Lower leg skin (tissue), 3 donors: ENCODE measurements at regions not wholly inside any gene's neighbourhood (a gene's known extent, or its start where the extent isn't known, plus 50 kb on each side); places are given as distances from the start of the nearest gene placed in this dataset.

ENCODE experiments used
- POLR2A ChIP-seq, 2 donors: fragments of 450-650 bp; IDR thresholded peaks; one replicate each; pipeline ENCODE4 v1.6.1; 2016 to 2017; ENCODE audit warnings: antibody characterized with exemption in 2 of 2, mild to moderate bottlenecking in 1 of 2, moderate library complexity in 1 of 2
- TF ChIP-seq, protein P1 (sequence below), 3 donors: fragments of 450-650 bp; IDR thresholded peaks; one replicate each; pipeline ENCODE4 v1.5.1; 2016; ENCODE audit warnings: antibody characterized with exemption in 3 of 3, mild to moderate bottlenecking in 3 of 3, moderate library complexity in 2 of 3

DNA sequence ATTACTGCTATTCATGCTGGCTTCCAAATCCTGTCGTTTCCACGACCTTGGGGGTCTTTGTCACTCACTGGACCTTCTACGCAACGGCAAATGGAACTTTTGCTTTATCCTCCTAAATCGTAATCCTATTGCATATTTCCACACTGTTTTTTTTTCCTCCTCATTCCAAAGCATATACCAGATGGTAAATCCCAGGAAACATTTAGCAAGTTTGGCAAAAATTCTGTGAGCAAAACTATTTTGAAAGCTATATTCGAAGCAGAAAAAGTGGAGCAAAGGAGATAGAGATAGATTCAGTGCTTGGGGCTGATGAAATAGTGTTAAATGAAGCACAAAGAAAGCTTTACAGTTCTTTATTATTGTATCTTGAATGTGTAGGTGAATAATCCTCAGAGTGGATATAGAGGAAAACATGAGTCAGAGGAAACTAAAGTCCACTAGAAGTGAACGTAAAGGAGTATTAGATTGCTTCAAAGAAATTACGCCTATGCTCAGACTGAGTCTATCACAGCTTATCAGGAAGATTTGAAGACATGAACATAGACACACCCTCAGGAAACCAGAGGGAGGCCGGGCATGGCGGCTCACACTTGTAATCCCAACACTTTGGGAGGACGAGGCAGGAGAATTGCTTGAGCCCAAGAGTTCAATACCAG is 50.2 kb upstream of the FAM9A start:
- TF ChIP-seq, protein P1, sequence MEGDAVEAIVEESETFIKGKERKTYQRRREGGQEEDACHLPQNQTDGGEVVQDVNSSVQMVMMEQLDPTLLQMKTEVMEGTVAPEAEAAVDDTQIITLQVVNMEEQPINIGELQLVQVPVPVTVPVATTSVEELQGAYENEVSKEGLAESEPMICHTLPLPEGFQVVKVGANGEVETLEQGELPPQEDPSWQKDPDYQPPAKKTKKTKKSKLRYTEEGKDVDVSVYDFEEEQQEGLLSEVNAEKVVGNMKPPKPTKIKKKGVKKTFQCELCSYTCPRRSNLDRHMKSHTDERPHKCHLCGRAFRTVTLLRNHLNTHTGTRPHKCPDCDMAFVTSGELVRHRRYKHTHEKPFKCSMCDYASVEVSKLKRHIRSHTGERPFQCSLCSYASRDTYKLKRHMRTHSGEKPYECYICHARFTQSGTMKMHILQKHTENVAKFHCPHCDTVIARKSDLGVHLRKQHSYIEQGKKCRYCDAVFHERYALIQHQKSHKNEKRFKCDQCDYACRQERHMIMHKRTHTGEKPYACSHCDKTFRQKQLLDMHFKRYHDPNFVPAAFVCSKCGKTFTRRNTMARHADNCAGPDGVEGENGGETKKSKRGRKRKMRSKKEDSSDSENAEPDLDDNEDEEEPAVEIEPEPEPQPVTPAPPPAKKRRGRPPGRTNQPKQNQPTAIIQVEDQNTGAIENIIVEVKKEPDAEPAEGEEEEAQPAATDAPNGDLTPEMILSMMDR (IDR thresholded peaks at IDR 0.05): no peak
- no peak for TF ChIP-seq POLR2A (IDR thresholded peaks at IDR 0.05)
